ENCODE measurements at regions not wholly inside any gene's neighbourhood (a gene's known extent, or its start where the extent isn't known, plus 50 kb on each side); places are given as distances from the start of the nearest gene placed in this dataset.
"Not testable (repeated sequence)": the region's sequence is repeated elsewhere in the genome, so short reads cannot be mapped to it uniquely, and the experiment has no call there.

GRCh38 chr10:33783078-33783477, 448.6 kb upstream of the NRP1 start:
- DNase-seq (ENCODE audit: low read depth): no peak
- in situ Hi-C loops (cut with HindIII; ENCODE audit: low pct_unique_long_range_greater_than_20kb, low sequenced_read_pairs): no loop called here

GRCh38 chr10:33781606-33782395, 447.3 kb upstream of the NRP1 start:
- in situ Hi-C loops (cut with HindIII; ENCODE audit: low pct_unique_long_range_greater_than_20kb, low sequenced_read_pairs): no loop called here
- DNase-seq (ENCODE audit: low read depth): no peak

GRCh38 chr10:33780961-33781360, 446.5 kb upstream of the NRP1 start:
- no peak for DNase-seq (ENCODE audit: low read depth)
- in situ Hi-C loops (cut with HindIII; ENCODE audit: low pct_unique_long_range_greater_than_20kb, low sequenced_read_pairs): no loop called here

DNA sequence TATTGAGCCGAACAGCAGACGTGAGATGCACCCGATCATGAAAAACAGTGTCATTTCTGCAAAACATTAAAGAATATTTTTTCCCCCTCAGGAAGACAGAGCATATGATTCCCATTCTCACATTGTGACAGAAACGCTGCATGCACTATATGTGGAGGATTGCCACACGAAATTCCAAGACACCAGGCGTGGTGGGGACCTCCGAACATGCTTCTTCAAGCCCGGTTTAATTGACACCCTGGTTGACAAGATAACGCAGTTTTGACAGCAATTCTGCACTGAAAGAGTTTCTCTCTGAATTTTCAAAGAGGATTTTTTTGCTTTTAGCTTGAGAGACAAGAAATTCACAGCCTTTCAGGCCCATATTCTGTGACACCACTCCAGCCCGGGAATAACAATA, 442.8 kb upstream of the NRP1 start:
- DNase-seq (ENCODE audit: low read depth): no peak
- in situ Hi-C loops (cut with HindIII; ENCODE audit: low pct_unique_long_range_greater_than_20kb, low sequenced_read_pairs): no loop called here

- DNase-seq (ENCODE audit: low read depth): no peak
- in situ Hi-C loops (cut with HindIII; ENCODE audit: low pct_unique_long_range_greater_than_20kb, low sequenced_read_pairs): no loop called here
Measured at GRCh38 chr10:33776419-33777070, 442.1 kb upstream of the NRP1 start.

DNA sequence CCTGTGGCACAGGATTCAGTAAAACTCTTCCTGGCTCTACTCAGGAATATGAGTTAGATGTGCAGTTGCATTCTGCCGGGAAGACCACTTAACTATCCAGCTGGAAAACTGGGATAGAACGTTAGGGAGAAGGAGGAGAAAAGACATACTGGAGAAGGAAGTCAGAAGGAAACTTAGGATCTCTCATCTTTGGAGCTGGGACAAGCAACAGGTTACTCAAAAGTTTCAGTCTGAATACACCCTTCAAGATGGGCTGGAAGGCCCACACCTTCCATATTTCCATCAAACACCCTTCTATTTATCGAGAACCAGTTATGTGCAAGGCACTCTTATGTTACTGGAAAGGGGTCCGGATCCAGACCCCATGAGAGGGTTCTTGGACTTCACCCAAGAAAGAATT, 440.4 kb upstream of the NRP1 start:
- no peak for DNase-seq (ENCODE audit: low read depth)
- in situ Hi-C loops (cut with HindIII; ENCODE audit: low pct_unique_long_range_greater_than_20kb, low sequenced_read_pairs): no loop called here

- in situ Hi-C loops (cut with HindIII; ENCODE audit: low pct_unique_long_range_greater_than_20kb, low sequenced_read_pairs): no loop called here
- DNase-seq (ENCODE audit: low read depth): no peak
Measured at GRCh38 chr10:33773886-33774480, 439.5 kb upstream of the NRP1 start.

DNA sequence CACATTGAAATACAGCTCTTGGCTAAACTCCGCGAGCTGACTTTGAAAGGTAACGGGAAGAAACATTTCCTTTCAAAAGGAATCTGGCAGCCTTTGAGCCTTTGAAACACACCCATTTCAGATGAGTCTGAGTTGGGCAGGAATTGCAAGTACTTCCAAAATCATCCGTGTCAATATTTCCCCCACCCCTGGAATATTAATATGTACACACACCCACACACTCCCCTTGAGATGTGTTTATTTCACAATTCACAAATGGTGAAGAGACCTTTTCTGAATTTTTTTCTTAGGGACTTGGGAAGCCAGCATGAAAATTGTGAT, 438.7 kb upstream of the NRP1 start:
- in situ Hi-C loops (cut with HindIII; ENCODE audit: low pct_unique_long_range_greater_than_20kb, low sequenced_read_pairs): no loop called here
- DNase-seq (ENCODE audit: low read depth): no peak

GRCh38 chr10:33772370-33773252, 438.1 kb upstream of the NRP1 start:
- no peak for DNase-seq (ENCODE audit: low read depth)

DNA sequence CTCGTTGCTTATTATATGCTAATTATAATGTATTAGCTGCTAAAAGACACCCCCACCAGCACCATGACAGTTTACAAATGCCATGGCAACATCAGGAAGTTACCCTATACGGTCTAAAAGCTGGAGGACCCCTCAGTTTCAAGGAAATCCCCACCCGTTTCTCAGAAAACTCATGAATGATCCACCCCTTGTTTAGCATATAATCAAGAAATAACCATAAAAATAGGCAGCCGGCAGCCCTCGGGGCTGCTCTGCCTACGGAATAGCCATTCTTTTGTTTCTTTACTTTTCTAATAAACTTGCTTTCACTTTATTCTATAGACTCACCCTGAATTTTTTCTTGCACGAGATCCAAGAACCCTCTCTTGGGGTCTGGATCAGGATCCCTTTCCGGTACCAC, 437.4 kb upstream of the NRP1 start:
- DNase-seq (ENCODE audit: low read depth); in situ Hi-C loops (cut with HindIII; ENCODE audit: low pct_unique_long_range_greater_than_20kb, low sequenced_read_pairs): not testable (repeated sequence)

More at GRCh38 chr10:33772370-33773252, 438.1 kb upstream of the NRP1 start:
- in situ Hi-C loops (cut with HindIII; ENCODE audit: low pct_unique_long_range_greater_than_20kb, low sequenced_read_pairs): no loop called here

GRCh38 chr10:33764694-33765185, 430.3 kb upstream of the NRP1 start:
- no peak for DNase-seq (ENCODE audit: low read depth)
- in situ Hi-C loops (cut with HindIII; ENCODE audit: low pct_unique_long_range_greater_than_20kb, low sequenced_read_pairs): no loop called here

- in situ Hi-C loops (cut with HindIII; ENCODE audit: low pct_unique_long_range_greater_than_20kb, low sequenced_read_pairs): no loop called here
- no peak for DNase-seq (ENCODE audit: low read depth)
Measured at GRCh38 chr10:33760056-33760943, 425.8 kb upstream of the NRP1 start.

DNA sequence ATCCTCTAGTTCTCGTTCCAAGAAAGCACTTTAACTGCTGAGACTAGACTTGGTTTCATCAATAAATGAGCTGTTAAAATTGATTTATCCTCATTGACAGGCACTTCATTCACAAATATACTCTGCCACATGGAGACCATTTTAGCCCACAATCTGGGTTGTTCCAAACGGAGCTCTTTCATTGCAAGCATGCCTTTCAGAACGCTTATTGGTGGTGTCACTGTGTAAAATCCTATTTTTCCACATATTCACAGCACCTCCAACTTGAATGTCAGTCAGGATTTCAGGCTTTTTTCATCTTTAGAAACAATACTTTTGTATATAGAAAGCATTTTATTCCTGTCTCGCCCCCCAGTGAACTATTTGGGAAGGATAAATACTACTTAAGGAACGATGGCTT, 424.7 kb upstream of the NRP1 start:
- no peak for DNase-seq (ENCODE audit: low read depth)
- in situ Hi-C loops (cut with HindIII; ENCODE audit: low pct_unique_long_range_greater_than_20kb, low sequenced_read_pairs): no loop called here

DNA sequence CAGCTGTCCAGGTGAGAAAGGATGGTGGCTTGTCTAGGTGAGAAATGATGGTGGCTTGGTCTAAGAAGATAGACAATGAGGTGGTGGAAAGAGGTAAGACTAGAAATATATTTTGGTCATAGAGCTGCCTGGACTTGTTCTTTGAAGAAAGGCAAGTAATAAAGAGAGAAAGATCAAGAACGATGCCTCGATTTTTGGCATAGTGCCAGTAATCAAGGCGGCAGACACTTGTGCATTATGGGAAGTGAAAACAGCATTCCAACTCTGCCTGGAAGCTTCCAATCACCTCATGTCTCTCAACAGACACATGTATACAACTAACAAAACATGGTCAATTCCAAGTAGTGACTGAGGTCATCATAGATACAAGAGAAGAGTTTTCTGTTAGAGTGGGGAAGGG, 423.8 kb upstream of the NRP1 start:
- in situ Hi-C loops (cut with HindIII; ENCODE audit: low pct_unique_long_range_greater_than_20kb, low sequenced_read_pairs): no loop called here

GRCh38 chr10:33754052-33754451, 419.6 kb upstream of the NRP1 start:
- in situ Hi-C loops (cut with HindIII; ENCODE audit: low pct_unique_long_range_greater_than_20kb, low sequenced_read_pairs): no loop called here
- no peak for DNase-seq (ENCODE audit: low read depth)

More for the DNA sequence above, 423.8 kb upstream of the NRP1 start:
- DNase-seq (ENCODE audit: low read depth): no peak

DNA sequence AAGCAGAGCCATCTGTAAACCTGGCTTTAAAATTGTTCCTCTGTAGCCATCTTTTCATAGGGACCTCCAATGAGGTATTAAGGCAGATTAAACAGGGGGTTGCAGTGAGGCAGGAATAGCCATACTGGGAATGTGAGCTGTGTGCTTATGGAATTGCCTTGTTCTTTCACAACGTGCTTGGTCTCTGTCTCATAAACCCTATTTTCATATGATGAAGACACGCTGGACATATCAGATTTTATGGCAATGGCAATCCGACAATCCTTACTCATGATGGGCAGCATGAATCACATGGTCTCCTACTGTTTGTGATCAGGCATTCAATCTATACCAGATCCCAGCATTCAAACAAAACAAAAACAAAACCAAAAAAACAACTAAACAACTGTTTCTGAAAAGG, 418.9 kb upstream of the NRP1 start:
- DNase-seq (ENCODE audit: low read depth): no peak
- in situ Hi-C loops (cut with HindIII; ENCODE audit: low pct_unique_long_range_greater_than_20kb, low sequenced_read_pairs): no loop called here

- no peak for DNase-seq (ENCODE audit: low read depth)
- in situ Hi-C loops (cut with HindIII; ENCODE audit: low pct_unique_long_range_greater_than_20kb, low sequenced_read_pairs): no loop called here
Measured at GRCh38 chr10:33749790-33750189, 415.3 kb upstream of the NRP1 start.

All from Caki2 (cell line).